Body of pancreas (tissue), 4 donors: ENCODE measurements at regions not wholly inside any gene's neighbourhood (a gene's known extent, or its start where the extent isn't known, plus 50 kb on each side); places are given as distances from the start of the nearest gene placed in this dataset.

Experiments used
- ATAC-seq: fragments of 150-250 bp; one replicate; pipeline ENCODE4 v1.9.1; 2016
- DNase-seq, 4 donors: peaks; one replicate each; pipeline ENCODE4 v3.0.0-alpha.2; 2019
- H3K27ac ChIP-seq, 4 donors: fragments of 200-600 bp; sonication (generic); 1 replicate in 3 of 4; 2 replicates in 1 of 4; pipeline versions ENCODE4 v1.5.1 to v1.6.1; 2016 to 2019; ENCODE audit warnings: mild to moderate bottlenecking in 1 of 4, mixed read lengths in 1 of 4, moderate library complexity in 1 of 4
- H3K27me3 ChIP-seq, 2 donors: fragments of 200-600 bp; sonication (generic); one replicate each; pipeline ENCODE4 v1.6.0; 2016; ENCODE audit warnings: mild to moderate bottlenecking in 1 of 2
- H3K36me3 ChIP-seq, 2 donors: fragments of 200-600 bp; sonication (generic); replicated peaks in 1 of 2; 2 replicates each; pipeline ENCODE4 v1.5.1; 2016; ENCODE audit warnings: low read depth in 2 of 2; ENCODE audit not compliant: insufficient read depth in 1 of 2
- H3K4me1 ChIP-seq: fragments of 200-600 bp; sonication (generic); one replicate; pipeline ENCODE4 v1.6.0; 2016
- H3K4me3 ChIP-seq, 2 donors: fragments of 200-600 bp; sonication (generic); 1 replicate in 1 of 2; 2 replicates in 1 of 2; pipeline ENCODE4 v1.5.1; 2016 to 2019
- H3K9me3 ChIP-seq, 3 donors: fragments of 200-600 bp; sonication (generic); 1 replicate in 2 of 3; 2 replicates in 1 of 3; pipeline ENCODE4 v1.5.1; 2016
- POLR2A ChIP-seq, 3 donors: fragments of 450-650 bp; IDR thresholded peaks; one replicate each; pipeline ENCODE4 v1.6.1; 2016; ENCODE audit warnings: antibody characterized with exemption in 3 of 3, mild to moderate bottlenecking in 2 of 3
- WGBS, 2 donors: methylation state at CpG; one replicate each; pipeline ENCODE4 v1.1.5; 2017; 5-methylcytosine and 5-hydroxymethylcytosine counted together
- intact Hi-C: fragments of 100-400 bp; cut with DNase I; formaldehyde crosslinking; loops from one replicate; pipeline ENCODE4 v1.15.1; 2023
- TF ChIP-seq, protein P1 (sequence below), 7 experiments: fragments of 450-650 bp in 4 of 7; fragments of 200-600 bp in 3 of 7; sonication (generic) in 3 of 7; IDR thresholded peaks; one replicate each; pipeline ENCODE4 v1.5.1; 2016 to 2019; ENCODE audit warnings: antibody characterized with exemption in 7 of 7

DNA sequence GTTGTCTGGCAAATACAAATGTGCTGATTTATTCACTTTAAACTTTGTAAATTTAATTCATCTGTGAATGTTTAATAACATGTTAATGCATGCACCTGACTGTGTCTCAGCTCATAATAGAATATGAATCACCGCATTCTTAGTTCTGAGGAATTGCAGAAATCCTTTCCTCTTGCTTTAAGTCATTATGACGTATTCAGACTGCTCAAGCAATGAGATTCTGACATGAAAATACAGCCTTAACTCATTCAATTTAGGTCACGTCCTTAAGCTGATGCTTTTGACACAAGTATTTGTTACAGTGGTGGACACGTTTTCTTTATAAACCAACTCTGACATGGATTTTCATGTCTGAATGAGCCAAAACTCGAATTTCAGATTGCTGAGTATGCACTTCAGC, 541.0 kb upstream of the KLF12 start:
- 58 to 63% methylated on average over 5 of the region's 5 CpGs for WGBS, 2 donors
- no peak overlapping the region for H3K4me3 ChIP-seq
- H3K27ac ChIP-seq, result no peak overlapping the region
- H3K4me1 ChIP-seq, result no peaks in the 10 kb centered on the region
- no peaks in the 10 kb centered on the region for H3K27me3 ChIP-seq
- no peak for DNase-seq
- H3K9me3 ChIP-seq, result no peaks in the 10 kb centered on the region
- TF ChIP-seq, protein P1, sequence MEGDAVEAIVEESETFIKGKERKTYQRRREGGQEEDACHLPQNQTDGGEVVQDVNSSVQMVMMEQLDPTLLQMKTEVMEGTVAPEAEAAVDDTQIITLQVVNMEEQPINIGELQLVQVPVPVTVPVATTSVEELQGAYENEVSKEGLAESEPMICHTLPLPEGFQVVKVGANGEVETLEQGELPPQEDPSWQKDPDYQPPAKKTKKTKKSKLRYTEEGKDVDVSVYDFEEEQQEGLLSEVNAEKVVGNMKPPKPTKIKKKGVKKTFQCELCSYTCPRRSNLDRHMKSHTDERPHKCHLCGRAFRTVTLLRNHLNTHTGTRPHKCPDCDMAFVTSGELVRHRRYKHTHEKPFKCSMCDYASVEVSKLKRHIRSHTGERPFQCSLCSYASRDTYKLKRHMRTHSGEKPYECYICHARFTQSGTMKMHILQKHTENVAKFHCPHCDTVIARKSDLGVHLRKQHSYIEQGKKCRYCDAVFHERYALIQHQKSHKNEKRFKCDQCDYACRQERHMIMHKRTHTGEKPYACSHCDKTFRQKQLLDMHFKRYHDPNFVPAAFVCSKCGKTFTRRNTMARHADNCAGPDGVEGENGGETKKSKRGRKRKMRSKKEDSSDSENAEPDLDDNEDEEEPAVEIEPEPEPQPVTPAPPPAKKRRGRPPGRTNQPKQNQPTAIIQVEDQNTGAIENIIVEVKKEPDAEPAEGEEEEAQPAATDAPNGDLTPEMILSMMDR (IDR thresholded peaks at IDR 0.05), result no peak
- TF ChIP-seq POLR2A (IDR thresholded peaks at IDR 0.05), result no peak
- no peaks in the 10 kb centered on the region for H3K36me3 ChIP-seq
- no peak for ATAC-seq
- intact Hi-C loops, result no loop called here

- DNase-seq (no peak), ATAC-seq (no peak)
- Histone ChIP-seq H3K4me1 (no peaks in the 10 kb centered on the region), H3K27me3 (no peaks in the 10 kb centered on the region), H3K36me3 (no peaks in the 10 kb centered on the region), H3K4me3 (no peak overlapping the region), H3K27ac (no peak overlapping the region), H3K9me3 (no peaks in the 10 kb centered on the region)
- 67 to 78% methylated on average over 1 of the region's 1 CpG for WGBS, 2 donors
- intact Hi-C loops, result no loop called here
- no peak for TF ChIP-seq POLR2A (IDR thresholded peaks at IDR 0.05)
- TF ChIP-seq, protein P1 (IDR thresholded peaks at IDR 0.05), result no peak
Observed at GRCh38 chr13:74674720-74675119, 540.5 kb upstream of the KLF12 start.

GRCh38 chr13:74669149-74669548, 534.9 kb upstream of the KLF12 start:
- no peaks in the 10 kb centered on the region for H3K9me3 ChIP-seq
- no peak for DNase-seq
- TF ChIP-seq, protein P1 (IDR thresholded peaks at IDR 0.05), result no peak
- no peak for TF ChIP-seq POLR2A (IDR thresholded peaks at IDR 0.05)

GRCh38 chr13:74667656-74668203, 533.5 kb upstream of the KLF12 start:
- DNase-seq (no peak), ATAC-seq (no peak)
- Histone ChIP-seq H3K4me1 (no peaks in the 10 kb centered on the region), H3K27me3 (no peaks in the 10 kb centered on the region), H3K27ac (no peak overlapping the region), H3K36me3 (no peaks in the 10 kb centered on the region), H3K4me3 (no peak overlapping the region), H3K9me3 (no peaks in the 10 kb centered on the region)
- intact Hi-C loops, result no loop called here
- WGBS, 2 donors, result 45 to 49% methylated on average over 3 of the region's 3 CpGs
- no peak for TF ChIP-seq POLR2A (IDR thresholded peaks at IDR 0.05)
- TF ChIP-seq, protein P1 (IDR thresholded peaks at IDR 0.05), result no peak

More at GRCh38 chr13:74669149-74669548, 534.9 kb upstream of the KLF12 start:
- Histone ChIP-seq H3K4me1 (no peaks in the 10 kb centered on the region), H3K27me3 (no peaks in the 10 kb centered on the region), H3K27ac (no peak overlapping the region), H3K36me3 (no peaks in the 10 kb centered on the region), H3K4me3 (no peak overlapping the region)
- intact Hi-C loops, result no loop called here
- no peak for ATAC-seq

DNA sequence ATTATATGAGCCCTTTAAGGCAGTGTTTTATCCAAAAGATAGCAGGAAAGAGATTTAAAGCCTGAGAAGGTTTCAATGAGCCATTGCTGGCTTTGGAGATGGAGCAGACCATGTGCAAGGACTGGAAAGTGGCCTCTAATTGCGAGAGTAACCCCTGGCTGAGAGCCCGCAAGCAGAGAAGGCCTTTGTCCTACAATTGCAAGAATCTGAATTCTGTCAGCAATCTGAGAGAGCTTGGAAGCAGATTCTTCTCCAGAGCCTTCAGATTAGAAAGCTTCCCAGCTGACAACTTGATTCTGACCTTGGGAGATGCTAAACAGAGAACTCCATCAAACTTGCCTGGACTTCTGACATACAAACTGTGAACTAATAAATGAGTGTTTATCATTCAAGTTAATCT, 528.7 kb upstream of the KLF12 start:
- peak in 2 of 4 donors; percentile 4 to 17 for DNase-seq
- intact Hi-C loops, result no loop called here

More for the DNA sequence above, 528.7 kb upstream of the KLF12 start:
- Histone ChIP-seq H3K4me1 (no peaks in the 10 kb centered on the region), H3K4me3 (no peak overlapping the region), H3K36me3 (no peaks in the 10 kb centered on the region), H3K9me3 (no peaks in the 10 kb centered on the region), H3K27ac (no peak overlapping the region), H3K27me3 (no peaks in the 10 kb centered on the region)
- no peak for ATAC-seq
- TF ChIP-seq POLR2A (IDR thresholded peaks at IDR 0.05), result no peak
- TF ChIP-seq, protein P1 (IDR thresholded peaks at IDR 0.05), result no peak
- 64 to 80% methylated on average over 2 of the region's 2 CpGs for WGBS, 2 donors
